Testis (tissue), 2 donors: ENCODE measurements at regions not wholly inside any gene's neighbourhood (a gene's known extent, or its start where the extent isn't known, plus 50 kb on each side); places are given as distances from the start of the nearest gene placed in this dataset.

Experiments used
- CTCF ChIP-seq, 3 experiments: fragments of 450-650 bp in 2 of 3; fragments of 200-600 bp in 1 of 3; sonication (generic) in 1 of 3; IDR thresholded peaks; one replicate each; pipeline ENCODE4 v1.5.1; 2016 to 2019; ENCODE audit warnings: antibody characterized with exemption in 3 of 3, mild to moderate bottlenecking in 2 of 3, moderate library complexity in 1 of 3
- POLR2A ChIP-seq: fragments of 450-650 bp; IDR thresholded peaks from one replicate; pipeline ENCODE4 v1.6.1; 2017; ENCODE audit warnings: antibody characterized with exemption, mild to moderate bottlenecking, moderate library complexity

- TF ChIP-seq CTCF (IDR thresholded peaks at IDR 0.05) = no peak
- TF ChIP-seq POLR2A = no peak
Observed at GRCh38 chr11:71076525-71077304, 175.7 kb downstream of the SHANK2 start.
